GM18951 (cell line): ENCODE measurements at regions not wholly inside any gene's neighbourhood (a gene's known extent, or its start where the extent isn't known, plus 50 kb on each side); places are given as distances from the start of the nearest gene placed in this dataset.

Experiments
- POLR2A ChIP-seq: IDR thresholded peaks from 4 replicates; pipeline ENCODE4 v1.6.1; 2011; ENCODE audit warnings: mild to moderate bottlenecking; ENCODE audit not compliant: insufficient read length, insufficient read depth; ENCODE audit errors: extremely low read depth
- in situ Hi-C: fragments of 300-500 bp; cut with MboI; formaldehyde crosslinking; loops from one replicate; pipeline ENCODE4 v1.12.0; 2022; ENCODE audit warnings: low sequenced_read_pairs, mixed read lengths, inconsistent platforms; ENCODE audit not compliant: unreplicated experiment

DNA sequence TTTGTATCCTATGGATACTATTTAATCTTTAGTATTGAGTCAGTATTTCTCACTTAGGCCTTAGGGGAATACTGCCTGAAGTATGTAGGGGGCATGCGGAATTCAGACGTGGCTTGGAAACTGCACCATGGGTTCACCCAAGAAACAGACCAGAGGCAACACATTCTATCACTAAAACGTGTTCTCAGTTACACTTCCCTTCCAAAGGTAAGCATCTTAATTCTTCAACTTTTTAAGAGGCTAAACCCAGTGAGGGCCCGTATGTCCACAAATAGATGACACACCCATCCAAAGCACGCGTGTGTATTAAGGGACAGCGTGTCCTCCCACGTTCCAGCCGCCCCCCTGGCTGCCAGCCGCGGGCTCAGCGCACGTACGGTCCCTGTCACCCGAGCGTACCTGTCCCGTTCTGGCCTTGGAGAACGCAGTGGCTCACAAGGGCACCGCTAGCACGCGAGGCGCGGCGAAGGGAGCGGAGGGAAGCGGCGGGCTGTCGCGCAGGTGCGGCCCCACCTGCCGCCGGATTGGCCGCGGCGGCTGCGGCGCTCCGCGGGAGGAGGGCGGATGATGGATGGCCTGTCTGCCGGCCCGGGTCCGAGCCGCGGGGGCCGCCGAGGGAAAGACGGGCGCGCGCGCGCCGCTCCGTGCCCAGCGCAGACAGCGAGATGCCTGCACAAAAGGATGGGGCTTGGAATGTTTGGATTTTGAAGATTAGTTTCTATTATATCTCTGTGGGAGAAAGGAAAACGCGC lies 1003.9 kb upstream of the NR2F2 start:
- no peak for TF ChIP-seq POLR2A
- in situ Hi-C loops, result no loop called here

DNA sequence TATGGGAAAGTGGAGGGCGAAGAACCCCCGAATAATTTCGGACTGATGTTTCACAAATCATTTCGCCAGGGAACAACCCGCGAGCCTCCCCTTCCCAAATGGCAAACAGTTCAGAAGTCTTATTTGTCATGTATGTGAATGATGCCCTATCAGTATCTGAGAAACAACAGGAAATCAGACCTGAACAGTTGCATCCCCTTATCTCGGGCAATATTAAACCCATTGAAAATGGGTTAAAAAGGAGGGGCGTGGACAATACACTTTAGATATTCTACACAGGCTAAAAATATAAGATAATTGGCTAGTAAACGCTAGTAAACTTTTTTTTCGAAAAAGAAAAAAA lies 1003.3 kb upstream of the NR2F2 start:
- TF ChIP-seq POLR2A, result no peak

GRCh38 chr15:95327661-95328060 lies 1002.8 kb upstream of the NR2F2 start:
- no peak for TF ChIP-seq POLR2A

More for the DNA sequence above, 1003.3 kb upstream of the NR2F2 start:
- in situ Hi-C loops, result no loop called here

GRCh38 chr15:95328559-95328958 lies 1001.9 kb upstream of the NR2F2 start:
- in situ Hi-C loops, result no loop called here
- TF ChIP-seq POLR2A, result no peak

More at GRCh38 chr15:95327661-95328060, 1002.8 kb upstream of the NR2F2 start:
- in situ Hi-C loops, result no loop called here

- in situ Hi-C loops, result no loop called here
- TF ChIP-seq POLR2A, result no peak
Observed at GRCh38 chr15:95329362-95329761, 1001.1 kb upstream of the NR2F2 start.

DNA sequence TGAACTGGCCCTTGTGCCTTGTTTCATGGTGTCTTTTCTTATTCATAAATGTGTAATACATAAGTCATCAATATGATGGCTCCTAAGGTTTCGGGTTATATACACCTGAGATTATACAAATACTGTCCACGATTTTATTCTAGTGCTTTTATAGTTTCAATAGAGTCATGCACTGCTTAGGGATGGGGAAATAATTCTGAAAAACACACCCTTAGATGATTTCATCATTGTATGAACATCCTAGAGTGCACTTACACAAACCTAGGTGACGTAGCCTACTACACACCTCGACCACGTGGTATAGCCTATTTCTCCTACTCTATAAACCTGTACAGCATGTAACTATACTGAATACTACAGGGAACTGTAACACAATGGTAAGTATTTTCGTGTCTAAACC lies 988.8 kb upstream of the NR2F2 start:
- in situ Hi-C loops, result no loop called here
- no peak for TF ChIP-seq POLR2A

DNA sequence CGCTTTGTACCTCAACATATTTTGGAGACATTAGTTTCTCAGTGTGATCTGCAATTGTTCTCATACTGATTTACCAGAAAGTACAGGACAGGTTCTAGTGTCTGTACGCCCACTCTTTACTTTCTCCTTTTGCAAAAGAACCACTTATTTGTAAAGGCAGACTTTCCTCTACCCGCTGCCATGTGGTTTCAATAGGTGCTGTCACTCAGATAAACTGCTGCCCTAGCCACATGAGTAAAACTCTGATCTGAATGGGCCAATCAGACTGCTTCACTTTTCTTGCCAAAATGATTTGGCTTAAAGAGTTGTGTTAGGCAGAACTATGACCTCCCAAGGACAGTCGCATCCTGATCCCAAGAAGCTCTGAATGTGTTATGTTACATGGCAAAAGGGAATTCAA lies 984.6 kb upstream of the NR2F2 start:
- in situ Hi-C loops, result no loop called here
- TF ChIP-seq POLR2A, result no peak

- no peak for TF ChIP-seq POLR2A
- in situ Hi-C loops, result no loop called here
Observed at GRCh38 chr15:95346721-95347475, 983.6 kb upstream of the NR2F2 start.

DNA sequence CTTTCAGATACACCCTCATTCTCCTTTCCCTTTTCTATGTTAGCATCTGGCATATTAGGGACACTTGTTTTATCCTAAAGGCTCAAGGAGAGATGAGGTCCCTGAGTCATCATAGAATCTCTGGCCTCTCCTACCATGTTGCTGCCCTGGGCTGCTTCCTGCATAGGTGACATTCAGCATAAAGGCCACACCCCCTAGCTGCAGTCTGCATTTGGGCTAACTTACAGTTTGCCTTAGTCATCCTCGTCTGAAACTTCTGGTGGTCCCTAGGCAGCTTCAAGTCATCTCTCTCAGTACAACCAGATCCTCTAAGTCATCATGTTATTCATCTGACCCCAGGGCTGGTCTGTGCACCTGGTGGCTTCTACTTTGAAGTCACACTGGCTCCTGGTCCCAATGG lies 982.7 kb upstream of the NR2F2 start:
- no peak for TF ChIP-seq POLR2A
- in situ Hi-C loops, result no loop called here

- no peak for TF ChIP-seq POLR2A
- in situ Hi-C loops, result no loop called here
Observed at GRCh38 chr15:95350908-95351307, 979.6 kb upstream of the NR2F2 start.

DNA sequence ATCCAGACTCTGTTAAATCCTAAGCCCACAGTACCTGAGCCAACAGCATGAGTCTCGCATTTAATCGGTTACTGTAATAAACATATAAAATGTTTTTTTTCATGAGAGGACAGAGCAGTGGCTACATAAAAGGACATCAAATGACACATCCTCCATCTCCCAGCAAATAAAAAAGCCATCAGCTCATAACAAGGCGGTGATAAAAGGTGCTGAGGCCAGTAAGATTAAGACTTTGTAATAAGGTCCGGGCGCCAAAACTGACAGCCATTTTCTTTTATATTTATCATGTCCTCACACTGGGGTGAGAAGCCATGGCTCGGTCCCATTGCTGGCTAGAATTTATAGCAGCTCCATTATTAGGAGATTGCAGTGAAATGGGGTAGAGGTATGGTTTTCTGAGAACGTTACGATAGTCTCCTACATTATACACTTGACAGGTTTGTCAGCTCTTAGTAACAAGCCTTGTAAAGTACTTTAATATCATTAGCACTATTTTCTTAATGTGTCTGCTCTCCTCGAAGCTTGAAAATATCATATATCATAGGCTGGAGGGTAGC lies 977.8 kb upstream of the NR2F2 start:
- in situ Hi-C loops, result no loop called here
- no peak for TF ChIP-seq POLR2A

DNA sequence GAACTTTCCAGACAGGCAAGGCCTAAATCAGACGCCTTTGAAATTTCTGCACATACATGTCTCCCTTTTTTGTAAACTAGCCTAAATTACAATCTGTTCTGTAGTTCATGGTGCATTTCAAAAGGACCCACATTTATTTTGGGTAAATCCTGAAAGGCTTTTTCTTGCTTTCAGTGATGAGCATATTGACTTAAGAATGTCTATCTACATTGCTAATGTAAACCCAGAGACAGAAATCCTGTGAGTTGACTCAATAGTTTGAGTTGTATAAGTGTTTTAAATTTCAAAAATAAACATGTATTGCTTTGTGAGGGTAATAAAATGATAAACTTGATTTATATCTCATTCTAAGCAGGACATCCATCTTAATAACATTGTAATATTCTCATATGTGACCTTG lies 977.0 kb upstream of the NR2F2 start:
- in situ Hi-C loops, result no loop called here
- no peak for TF ChIP-seq POLR2A

- in situ Hi-C loops, result no loop called here
- TF ChIP-seq POLR2A, result no peak
Observed at GRCh38 chr15:95359966-95360365, 970.5 kb upstream of the NR2F2 start.

GRCh38 chr15:95362306-95362705 lies 968.2 kb upstream of the NR2F2 start:
- in situ Hi-C loops, result no loop called here
- TF ChIP-seq POLR2A, result no peak

DNA sequence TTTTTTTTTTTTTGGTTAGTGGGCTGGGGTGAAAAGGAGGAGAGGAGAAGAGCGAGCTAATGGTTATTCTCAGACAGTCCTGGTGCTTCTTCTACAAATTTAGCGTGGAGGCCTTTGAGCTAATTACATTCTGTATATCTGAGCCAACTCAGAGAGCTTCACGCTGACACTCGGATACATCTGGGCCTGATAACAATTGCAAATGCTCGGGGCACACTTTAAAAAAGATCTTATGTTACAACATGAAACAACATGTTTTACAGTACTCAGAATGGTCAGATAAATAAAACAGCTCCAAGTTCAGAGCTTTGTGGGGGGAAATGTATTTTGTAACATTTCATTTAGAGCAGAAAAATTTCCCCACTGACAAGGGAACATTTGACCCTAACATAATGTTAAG lies 966.9 kb upstream of the NR2F2 start:
- no peak for TF ChIP-seq POLR2A
- in situ Hi-C loops, result no loop called here
